Activated CD8-positive, alpha-beta T cell treated with anti-CD3 and anti-CD28 coated beads for 36 hours (primary cell): ENCODE measurements at regions not wholly inside any gene's neighbourhood (a gene's known extent, or its start where the extent isn't known, plus 50 kb on each side); places are given as distances from the start of the nearest gene placed in this dataset.
A peak's percentile ranks its signal among the peaks of the same experiment; 100 is the strongest.
"Not testable (repeated sequence)": the region's sequence is repeated elsewhere in the genome, so short reads cannot be mapped to it uniquely, and the experiment has no call there.

Experiments used
- ATAC-seq: fragments of 200-7000 bp; cut with Tn5 transposase; one replicate; pipeline ENCODE4 v1.10.0; 2021; ENCODE audit warnings: mild to moderate bottlenecking, moderate library complexity
- CTCF ChIA-PET: fragments of 350-600 bp; sonication (Branson Sonifier 250); formaldehyde crosslinking; loops from one replicate; lab custom pipeline; 2021; ENCODE audit warnings: antibody characterized with exemption; lab: Charles Lee
- POLR2A ChIA-PET: fragments of 350-600 bp; sonication (Branson Sonifier 250); formaldehyde crosslinking; loops from one replicate; lab custom pipeline; 2021; ENCODE audit warnings: antibody characterized with exemption; lab: Charles Lee
- DNase-seq: peaks from one replicate; pipeline ENCODE4 v3.0.0-alpha.2; 2020
- H3K27ac Mint-ChIP-seq: one replicate; pipeline ENCODE4 v1.8.0; 2021; ENCODE audit warnings: mild to moderate bottlenecking, mixed read lengths
- H3K27me3 Mint-ChIP-seq: one replicate; pipeline ENCODE4 v1.8.0; 2021; ENCODE audit warnings: mixed read lengths
- H3K36me3 Mint-ChIP-seq: one replicate; pipeline ENCODE4 v1.8.0; 2021; ENCODE audit warnings: low read depth, mixed read lengths
- H3K4me1 Mint-ChIP-seq: one replicate; pipeline ENCODE4 v1.8.0; 2021; ENCODE audit warnings: low read depth, mixed read lengths
- H3K4me3 Mint-ChIP-seq: one replicate; pipeline ENCODE4 v1.8.0; 2021; ENCODE audit warnings: mild to moderate bottlenecking, moderate library complexity, mixed read lengths
- H3K9me3 Mint-ChIP-seq: one replicate; pipeline ENCODE4 v1.8.0; 2021; ENCODE audit warnings: mixed read lengths
- CTCF ChIP-seq: fragments of 200-600 bp; IDR thresholded peaks from one replicate; pipeline ENCODE4 v1.8.0; 2022; ENCODE audit warnings: antibody characterized with exemption, mild to moderate bottlenecking
- intact Hi-C: fragments of 100-400 bp; cut with micrococcal nuclease; formaldehyde crosslinking; loops from one replicate; pipeline ENCODE4 v1.10.0; 2022

DNA sequence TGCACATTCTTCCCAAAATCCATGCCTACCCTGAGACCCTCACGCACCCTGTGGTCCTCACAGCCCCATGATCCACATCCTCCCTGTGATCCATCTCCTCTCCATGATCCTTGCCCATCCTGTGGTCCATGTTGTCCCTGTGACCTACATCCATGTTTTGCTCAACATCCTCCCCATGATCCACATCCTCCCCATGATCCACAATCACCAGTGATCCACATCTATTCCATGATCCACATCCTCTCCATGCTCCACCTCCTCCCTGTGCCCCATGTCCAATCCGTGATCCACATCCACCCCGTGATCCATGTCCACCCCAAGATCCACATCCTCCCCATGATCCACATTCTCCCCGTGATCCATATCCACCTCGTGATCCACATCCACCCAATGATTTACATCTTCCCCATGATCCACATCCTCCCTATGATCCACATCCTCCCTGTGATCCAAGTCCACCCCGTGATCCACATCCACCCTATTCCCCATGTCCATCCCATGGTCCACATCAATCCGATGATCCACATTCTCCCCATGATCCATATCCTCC, 281.2 kb downstream of the MYCN start:
- DNase-seq, result no peak
- POLR2A ChIA-PET, result no interaction called here
- Mint-ChIP-seq H3K27ac (no peak overlapping the region), H3K4me3 (no peak overlapping the region), H3K27me3 (peaks cover 2% of the 10 kb centered on the region), H3K9me3 (no peaks in the 10 kb centered on the region), H3K36me3 (no peaks in the 10 kb centered on the region), H3K4me1 (no peaks in the 10 kb centered on the region)
- CTCF ChIA-PET, result no interaction called here
- TF ChIP-seq CTCF, result no peak
- intact Hi-C loops, result no loop called here
- no peak for ATAC-seq

DNA sequence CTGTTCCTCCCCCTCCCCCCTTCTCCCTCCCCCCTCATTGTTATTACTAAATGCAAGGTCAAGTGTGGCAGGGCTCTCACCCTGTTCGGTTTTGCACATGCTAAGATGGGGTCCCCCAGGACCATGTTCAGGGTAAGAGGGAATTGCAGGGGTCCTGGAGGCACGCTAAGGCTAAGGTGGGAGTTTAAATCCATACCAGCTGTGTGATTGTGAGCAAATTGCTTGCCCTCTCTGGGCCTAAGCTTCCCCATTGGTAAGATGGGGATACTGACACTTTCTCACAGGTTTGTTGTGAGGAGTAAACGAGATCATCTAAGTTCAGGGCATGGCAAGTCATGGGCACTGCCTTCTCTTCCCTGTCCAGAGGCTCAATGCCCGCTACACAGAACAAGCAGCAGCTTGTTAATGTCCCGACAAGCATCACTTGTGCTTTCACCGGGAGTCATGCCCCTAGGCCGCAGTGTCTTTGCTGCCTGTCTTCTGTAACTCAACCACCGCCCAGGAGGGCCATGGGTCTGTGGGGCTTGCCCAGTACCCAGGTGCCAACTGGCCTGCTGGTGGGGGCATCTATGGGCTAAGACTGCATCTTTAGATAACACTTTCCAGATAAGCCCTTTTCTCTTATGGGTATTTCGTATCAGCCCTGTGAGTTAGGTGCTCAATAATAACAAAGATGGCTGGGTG, 279.1 kb downstream of the MYCN start:
- peaks cover 2% of the 10 kb centered on the region for H3K27me3 Mint-ChIP-seq
- no peak for TF ChIP-seq CTCF
- H3K36me3 Mint-ChIP-seq, result no peaks in the 10 kb centered on the region
- DNase-seq (no peak), ATAC-seq (no peak)
- H3K9me3 Mint-ChIP-seq, result no peaks in the 10 kb centered on the region
- no peak overlapping the region for H3K4me3 Mint-ChIP-seq
- H3K4me1 Mint-ChIP-seq, result no peaks in the 10 kb centered on the region
- POLR2A ChIA-PET, result no interaction called here
- intact Hi-C loops, result no loop called here
- CTCF ChIA-PET, result interaction anchor here (1.1 kb wide), 1 partner anchor 280 kb away, joined by 3 read pairs; no protein-coding TSS in a partner anchor
- H3K27ac Mint-ChIP-seq, result no peak overlapping the region

DNA sequence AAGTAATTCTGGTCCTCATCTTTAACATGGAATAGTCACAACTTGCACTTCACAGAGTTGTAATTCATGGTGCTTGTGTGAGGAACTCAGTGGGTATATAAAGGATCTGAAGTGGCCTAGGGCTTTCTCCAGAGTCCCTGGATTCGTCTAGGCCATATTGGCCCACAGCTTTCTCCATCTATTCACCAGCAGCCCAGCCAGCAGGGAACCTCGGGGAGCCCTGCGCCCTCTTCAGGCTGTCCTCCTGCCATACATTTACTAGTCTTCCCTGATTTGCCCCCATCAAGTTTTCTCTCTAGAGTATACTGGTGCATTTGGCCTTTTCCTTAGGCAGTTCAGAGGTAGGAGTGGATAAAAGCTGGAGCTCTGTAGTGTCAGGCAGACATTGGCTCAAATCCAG, 278.3 kb downstream of the MYCN start:
- DNase-seq (peak; percentile 20), ATAC-seq (no peak)
- CTCF ChIA-PET, result interaction anchor here (0.6 to 1.0 kb wide), 2 partner anchors 97 to 279 kb away, joined by 3 read pairs; partner anchors contain the start of gene MYCN
- H3K27ac Mint-ChIP-seq, result no peak overlapping the region
- no peaks in the 10 kb centered on the region for H3K4me1 Mint-ChIP-seq
- no peak overlapping the region for H3K4me3 Mint-ChIP-seq
- peak; percentile 12 for TF ChIP-seq CTCF
- POLR2A ChIA-PET, result no interaction called here
- intact Hi-C loops, result no loop called here
- no peaks in the 10 kb centered on the region for H3K9me3 Mint-ChIP-seq
- H3K27me3 Mint-ChIP-seq, result peaks cover 2% of the 10 kb centered on the region
- no peaks in the 10 kb centered on the region for H3K36me3 Mint-ChIP-seq

- Mint-ChIP-seq H3K4me3 (no peak overlapping the region), H3K9me3 (no peaks in the 10 kb centered on the region)
These were observed 277.8 kb downstream of the MYCN start for GRCh38 chr2:16218161-16218560.

DNA sequence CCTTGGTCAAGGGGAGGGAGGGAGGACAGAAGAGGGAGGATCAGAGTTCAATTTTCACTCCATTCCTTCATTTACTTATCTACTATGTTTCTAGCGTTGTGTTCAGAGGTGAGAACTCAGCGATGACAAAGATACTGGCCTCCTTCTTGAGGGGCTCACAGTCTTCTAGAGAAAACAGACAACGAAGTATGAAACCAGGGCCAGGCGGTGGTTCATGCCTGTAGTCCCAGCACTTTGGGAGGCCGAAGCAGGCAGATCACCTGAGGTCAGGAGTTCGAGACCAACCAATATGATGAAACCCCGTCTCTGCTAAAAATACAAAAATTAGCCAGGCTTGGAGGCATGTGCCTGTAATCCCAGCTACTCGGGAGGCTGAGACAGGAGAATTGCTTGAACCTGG, 277.4 kb downstream of the MYCN start:
- POLR2A ChIA-PET, DNase-seq, H3K9me3 Mint-ChIP-seq, H3K4me3 Mint-ChIP-seq, H3K27me3 Mint-ChIP-seq, ATAC-seq, H3K27ac Mint-ChIP-seq, H3K36me3 Mint-ChIP-seq, H3K4me1 Mint-ChIP-seq, intact Hi-C loops: not testable (repeated sequence)
- CTCF ChIA-PET, result interaction anchor here (1.0 kb wide), 1 partner anchor 278 kb away, joined by 3 read pairs; the partner anchor contains the start of gene MYCN

More at GRCh38 chr2:16218161-16218560, 277.8 kb downstream of the MYCN start:
- CTCF ChIA-PET, result interaction anchor here (0.6 to 1.0 kb wide), 2 partner anchors 97 to 278 kb away, joined by 3 read pairs; partner anchors contain the start of gene MYCN
- POLR2A ChIA-PET, result no interaction called here
- no peak for DNase-seq
- H3K27me3 Mint-ChIP-seq, result peaks cover 2% of the 10 kb centered on the region
- intact Hi-C loops, result no loop called here
- no peak for TF ChIP-seq CTCF
- H3K4me1 Mint-ChIP-seq, result no peaks in the 10 kb centered on the region
- ATAC-seq, result no peak
- no peak overlapping the region for H3K27ac Mint-ChIP-seq
- H3K36me3 Mint-ChIP-seq, result no peaks in the 10 kb centered on the region
